Hepatic stellate cell (primary cell): ENCODE measurements at regions not wholly inside any gene's neighbourhood (a gene's known extent, or its start where the extent isn't known, plus 50 kb on each side); places are given as distances from the start of the nearest gene placed in this dataset.

Experiments
- DNase-seq: peaks from one replicate; pipeline ENCODE4 v3.0.0; 2011; ENCODE audit warnings: low spot score

DNA sequence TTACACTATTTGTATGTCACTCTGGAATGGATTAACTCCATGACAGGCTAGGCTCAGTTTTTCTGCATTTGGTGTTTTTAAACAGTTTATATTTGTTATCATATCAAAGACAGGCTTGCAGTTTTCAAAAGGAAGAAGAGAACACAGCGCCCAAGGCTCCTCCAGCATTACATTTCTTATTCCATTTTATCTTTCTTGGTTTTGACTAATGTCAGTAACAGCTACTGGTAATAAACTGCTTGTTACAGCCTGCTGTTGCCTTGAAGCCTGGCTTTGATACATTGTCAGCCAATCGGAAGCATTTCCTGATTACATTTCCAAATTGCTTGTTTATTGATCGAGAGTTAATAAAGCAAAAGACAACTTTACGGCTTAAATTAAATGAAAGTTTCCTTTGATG lies 166.0 kb upstream of the MDFIC start:
- no peak for DNase-seq

DNA sequence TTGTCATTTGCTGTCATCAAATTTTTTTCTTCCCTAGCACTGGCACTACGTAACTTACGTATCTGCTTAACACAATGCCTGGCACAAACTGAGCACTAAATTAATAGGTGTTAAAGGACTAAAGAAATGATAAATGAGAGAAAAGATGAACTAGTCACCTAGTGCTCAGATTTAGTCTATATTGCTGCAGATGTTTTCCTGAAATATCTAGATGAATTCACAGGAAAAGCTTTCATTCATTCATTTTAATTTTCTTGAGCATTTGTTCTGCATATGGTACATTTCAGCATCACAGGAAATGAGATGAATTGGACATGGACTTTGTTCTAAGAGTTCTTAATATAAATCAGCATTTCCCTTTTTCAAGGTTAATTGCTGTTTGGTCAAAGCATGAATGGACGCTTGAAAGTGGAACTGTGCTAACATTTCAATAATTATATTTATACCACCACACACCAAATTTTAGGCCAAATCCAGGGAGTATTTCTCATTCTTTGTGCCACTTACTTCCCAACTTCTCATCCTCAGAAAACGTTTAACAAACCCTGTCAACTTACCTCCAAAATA lies 163.2 kb upstream of the MDFIC start:
- DNase-seq: no peak

DNA sequence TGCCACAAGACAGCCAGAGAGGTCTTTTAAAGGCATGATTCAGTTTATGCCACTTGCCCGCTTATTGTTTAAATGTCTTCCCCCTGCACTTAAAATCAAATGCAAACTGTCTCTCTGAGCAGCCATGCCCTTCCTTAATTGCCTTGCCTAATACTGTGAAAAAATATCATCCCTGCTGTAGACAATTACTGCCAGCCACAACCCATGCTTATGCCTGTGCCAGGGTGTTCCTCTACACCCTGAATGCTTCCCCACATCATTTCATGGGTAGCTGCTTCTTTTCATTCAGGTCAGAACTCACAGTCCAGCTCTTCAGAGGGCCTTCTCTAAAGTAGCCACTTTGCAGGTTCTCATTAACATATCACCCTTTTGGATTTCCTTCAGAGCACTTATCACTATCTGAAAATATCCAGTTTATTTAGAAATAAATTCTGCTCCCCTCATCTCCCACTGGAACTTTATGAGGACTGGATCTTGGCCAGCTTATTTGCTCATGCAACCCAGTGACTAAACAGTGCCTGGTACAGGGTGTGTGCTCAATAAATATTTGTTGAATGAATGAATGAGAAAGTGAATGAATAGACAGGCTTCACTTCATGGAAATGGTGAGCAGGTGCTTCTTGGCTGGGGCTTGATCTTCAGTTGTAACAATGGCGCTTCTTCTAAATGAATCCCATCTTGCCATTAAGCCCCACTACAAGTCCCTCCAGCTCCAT lies 162.4 kb upstream of the MDFIC start:
- no peak for DNase-seq

DNA sequence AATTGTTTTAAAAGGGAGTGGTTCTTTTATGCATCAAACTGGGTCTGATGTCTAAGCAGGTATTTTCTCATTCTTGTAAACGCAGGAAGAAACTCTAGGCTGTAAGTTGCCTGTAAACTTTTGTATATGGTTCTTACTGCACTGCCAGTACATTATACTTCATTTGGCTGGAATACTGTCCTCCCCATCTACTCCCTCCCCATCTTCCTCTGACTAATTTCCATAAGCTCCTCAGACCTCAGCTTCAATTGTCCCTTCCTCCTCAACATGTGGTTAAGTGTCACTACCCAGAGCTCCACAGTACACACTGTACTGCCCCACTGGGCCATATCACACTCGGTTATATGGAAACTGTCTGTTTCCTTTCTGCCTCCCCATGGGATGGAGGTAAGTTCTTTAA lies 161.4 kb upstream of the MDFIC start:
- DNase-seq: no peak

DNA sequence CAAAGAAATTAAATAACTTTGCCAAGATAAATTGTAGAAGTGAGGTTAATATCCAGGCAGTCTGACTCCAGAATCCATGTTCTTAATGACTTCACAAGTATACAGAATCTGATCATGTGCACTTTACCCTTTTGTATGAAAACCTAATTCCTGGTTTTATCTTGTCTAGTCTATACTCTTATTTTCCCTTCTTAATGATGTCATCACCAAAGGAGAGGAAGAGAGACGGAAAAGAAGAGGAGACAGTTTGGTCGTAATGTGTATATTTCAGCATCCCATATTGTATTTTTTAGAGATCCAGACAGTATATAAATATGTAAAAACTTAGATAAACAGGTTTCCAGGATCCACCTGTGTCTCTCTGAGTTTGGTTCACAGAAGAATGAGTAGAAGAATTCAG lies 159.9 kb upstream of the MDFIC start:
- no peak for DNase-seq

DNA sequence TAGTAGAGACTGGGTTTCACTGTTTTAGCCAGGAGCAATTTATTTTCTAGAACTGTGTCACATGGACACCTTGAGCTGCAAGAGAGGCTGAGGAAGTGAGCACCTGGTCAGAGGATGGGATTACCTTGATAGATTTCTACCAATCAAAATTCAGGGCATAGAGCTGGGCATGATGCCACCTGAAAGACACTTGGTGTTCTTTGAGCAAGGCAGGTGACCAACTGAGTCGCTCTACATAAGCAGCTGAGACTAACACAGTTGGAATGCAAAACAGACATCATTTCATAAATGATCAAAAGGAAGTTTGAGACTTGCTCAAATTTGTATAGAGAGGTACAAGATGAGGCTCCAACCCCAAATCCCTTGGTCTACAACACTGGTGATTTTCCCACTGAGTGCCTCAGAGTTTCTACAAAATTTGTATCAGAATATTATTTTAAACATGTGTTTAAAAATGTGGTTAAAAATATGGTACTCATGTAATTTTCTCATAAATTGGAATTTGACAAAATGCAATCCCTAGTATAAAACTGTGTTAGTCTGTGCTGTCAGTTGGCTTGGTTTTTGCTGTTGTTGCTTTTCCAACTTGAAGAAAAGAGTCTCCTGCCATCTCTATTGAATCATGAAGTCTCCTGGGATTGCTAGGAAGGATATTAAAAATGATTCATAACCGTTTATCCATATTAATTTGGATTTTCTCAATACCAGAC lies 156.4 kb upstream of the MDFIC start:
- no peak for DNase-seq

DNA sequence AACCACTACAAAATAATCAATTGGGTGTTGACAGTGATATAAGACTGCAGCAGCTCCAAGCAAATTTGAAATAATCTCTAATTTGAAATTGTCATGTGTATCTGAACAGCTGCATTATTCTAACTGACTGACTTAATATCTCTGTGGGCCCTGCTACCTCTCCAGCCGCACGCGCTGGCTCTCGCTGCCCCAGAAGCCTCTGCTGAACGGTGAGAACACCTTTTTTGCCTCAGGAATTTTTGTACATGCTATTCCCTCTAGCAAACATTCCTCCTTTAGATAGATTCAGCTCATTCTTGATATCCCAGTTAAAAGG lies 155.9 kb upstream of the MDFIC start:
- no peak for DNase-seq

DNA sequence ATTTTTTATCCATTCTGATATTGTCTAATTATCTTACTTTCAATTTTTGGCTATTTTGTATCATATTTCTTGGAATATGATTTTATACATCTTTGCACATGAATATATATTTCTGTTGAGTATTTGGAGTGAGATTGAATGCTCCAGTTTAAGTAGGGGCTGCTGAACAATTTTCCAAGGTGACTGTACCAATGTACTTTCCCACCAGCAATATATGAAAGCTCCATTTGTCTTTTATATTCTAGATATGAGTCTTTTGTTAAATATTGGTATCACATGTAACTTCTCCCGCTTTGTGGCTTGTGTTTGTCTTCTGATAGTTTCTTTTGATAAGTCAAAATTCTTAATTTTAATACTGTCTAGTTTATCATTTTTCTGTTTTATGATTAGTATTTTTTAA lies 144.6 kb upstream of the MDFIC start:
- DNase-seq: no peak

DNA sequence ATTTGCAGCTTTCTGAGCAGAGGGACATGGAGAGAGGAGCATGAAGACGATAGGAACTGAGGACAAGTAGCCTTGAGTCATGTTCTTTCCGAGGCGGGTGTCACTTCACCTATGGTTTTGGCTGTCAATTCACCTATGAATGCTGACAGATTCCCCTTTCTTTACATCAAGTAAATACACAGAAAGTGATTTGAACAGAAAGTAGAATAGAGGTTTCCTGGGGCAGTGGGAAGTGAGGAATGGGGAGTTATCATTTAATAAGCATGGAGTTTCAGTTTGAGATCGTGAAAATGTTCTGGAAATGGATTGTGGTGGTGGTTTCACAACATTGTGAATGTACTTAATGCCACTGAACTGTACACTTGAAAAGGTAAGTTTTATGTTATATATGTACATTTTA lies 138.4 kb upstream of the MDFIC start:
- DNase-seq: no peak

DNA sequence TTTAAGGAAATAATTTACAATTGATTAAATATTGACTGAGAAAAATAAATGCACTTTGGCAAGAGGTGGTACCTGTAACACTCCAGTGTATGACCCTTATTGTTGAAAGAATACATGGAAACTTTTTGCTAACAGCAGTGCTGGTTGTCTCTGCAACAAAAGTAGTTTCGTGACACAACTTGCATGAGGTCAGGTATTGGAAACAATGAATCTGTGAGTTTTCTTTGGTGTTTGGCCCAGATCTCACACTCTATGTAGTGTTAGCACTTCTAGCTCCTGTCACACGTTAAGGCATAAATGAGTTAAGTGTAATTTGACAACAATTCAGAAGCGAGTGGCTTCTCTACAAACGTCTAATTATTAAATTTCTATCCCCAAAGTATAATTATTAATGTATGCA lies 137.7 kb upstream of the MDFIC start:
- no peak for DNase-seq

DNA sequence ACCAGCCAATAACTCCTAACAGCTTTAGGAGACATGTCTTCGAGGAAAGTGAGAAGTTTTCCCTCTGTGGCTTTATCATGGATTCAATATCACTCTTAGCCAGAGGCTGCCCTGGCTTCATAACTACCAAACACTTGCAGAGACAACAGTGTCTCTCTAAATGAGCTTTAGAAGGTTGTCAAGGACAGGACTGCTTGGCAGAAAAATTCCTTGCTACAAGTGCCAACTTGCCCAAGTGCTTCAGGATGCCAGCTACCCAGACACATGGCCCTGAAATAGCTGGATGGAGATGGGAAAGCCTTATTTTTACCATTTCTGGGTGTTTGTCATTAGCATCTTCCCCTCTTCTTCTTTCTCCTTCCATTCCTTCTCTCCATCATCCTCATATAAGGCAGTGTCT lies 137.1 kb upstream of the MDFIC start:
- no peak for DNase-seq

DNA sequence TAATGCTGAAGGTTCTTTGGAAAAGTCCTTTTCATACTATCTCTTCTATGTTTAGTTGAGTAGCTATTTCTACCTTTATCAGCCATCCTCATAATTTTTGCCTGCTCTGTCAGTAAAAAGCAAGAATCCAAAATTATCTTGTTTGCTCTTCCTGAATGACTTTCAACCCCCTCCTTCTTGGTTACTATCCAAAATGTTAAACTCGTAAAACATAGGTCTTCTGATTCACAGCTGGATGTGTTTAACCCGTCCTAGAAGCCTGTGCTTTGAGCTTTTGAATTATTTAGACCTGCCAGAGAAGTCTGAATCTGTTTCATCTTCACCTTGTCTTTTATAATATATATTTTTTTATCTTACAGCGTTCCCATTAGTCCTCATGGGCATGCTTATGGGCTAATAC lies 136.4 kb upstream of the MDFIC start:
- DNase-seq: no peak

DNA sequence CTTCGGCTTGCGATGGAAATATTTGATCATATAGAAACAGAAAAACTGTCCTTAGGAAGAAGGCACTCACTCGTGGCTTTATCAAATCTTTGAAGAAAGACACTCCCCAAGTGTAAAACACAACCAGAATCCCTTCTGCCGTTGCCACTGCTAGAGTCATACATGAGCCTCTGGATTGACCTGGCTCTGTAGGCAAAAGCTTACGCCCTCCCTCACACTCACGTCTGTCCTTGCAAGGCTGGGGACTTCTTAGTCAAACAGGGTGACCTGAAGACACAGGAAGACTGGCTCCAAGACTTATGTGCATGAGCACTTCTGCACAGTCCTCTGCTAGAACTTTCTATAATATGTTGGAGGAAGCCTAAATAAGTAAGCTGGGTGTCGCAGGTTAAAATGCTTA lies 135.4 kb upstream of the MDFIC start:
- DNase-seq: no peak

DNA sequence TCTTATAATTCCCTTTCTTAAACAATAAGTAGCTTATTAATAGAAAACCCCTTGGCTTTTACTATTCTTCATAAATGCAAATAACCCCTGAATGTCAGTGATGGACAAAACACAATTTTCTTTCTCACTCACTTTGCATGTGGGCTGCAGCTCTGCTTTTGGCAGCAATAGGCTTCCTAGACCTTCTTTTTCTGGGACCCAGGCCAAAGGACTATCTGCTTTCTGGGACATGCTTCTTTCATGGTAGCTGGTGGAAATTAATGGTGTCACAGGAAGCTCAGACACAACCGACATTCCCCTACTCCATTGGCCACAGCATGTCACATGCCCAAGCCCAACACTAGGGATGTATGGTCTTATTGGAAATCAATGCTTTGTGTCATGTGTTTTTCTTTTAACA lies 134.3 kb upstream of the MDFIC start:
- no peak for DNase-seq

DNA sequence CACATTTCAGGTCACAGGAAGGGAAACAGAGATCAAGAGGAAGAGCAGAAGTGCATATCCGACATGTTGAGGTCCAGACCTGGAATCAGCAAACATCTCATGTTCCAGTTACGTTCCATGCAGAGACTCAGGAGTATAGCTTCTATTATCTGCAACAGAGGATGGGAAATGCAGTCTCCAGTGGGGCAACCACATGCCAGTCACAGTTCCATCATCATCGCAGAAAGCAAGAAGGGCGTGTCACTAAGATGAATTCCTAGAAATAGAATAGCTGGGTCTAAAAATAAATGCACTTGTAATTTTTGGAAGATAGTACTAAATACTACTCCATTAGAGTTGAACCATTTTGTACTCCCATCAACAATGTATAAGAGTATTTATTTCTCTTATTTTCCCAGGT lies 133.2 kb upstream of the MDFIC start:
- no peak for DNase-seq

DNA sequence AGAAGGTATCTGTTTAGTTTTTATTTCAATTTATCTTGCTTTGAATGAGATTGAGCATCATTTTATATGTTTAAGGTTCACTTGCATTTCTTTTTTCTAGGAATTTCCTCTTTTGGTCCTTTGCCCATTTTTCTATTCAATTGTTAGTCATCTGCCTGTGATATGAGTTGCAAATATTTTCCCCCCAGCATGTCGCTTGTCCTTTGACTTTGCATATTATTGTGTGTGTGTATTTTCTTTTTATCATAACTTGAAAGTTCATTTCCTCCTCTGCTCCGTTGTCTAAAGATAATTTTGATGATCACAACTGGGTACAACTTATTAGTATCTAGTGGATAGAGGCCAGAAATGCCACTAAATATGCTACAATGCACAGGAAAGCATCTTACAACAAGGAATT lies 132.7 kb upstream of the MDFIC start:
- DNase-seq: no peak

DNA sequence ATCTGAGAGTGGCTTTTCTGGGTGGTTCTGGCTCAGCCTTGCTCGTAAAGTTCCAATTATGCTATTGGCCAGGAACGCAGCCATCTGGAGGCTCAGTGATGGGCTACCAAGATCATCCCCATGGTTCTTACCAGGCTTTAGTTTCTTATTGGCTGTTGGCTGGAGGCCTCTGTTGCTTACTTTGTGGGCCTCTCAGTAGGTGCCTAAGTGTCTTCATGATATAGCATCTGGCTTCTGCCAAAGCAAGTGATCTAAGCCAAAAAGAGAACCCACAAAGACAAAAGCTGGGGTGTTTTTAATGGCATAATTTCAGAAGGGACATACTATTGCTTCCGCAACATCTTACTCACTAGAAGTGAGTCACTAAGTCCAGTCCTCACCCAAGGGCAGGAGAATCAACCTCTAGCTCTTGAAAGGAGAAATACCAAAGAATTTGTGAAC lies 132.0 kb upstream of the MDFIC start:
- DNase-seq: peak; percentile 1

DNA sequence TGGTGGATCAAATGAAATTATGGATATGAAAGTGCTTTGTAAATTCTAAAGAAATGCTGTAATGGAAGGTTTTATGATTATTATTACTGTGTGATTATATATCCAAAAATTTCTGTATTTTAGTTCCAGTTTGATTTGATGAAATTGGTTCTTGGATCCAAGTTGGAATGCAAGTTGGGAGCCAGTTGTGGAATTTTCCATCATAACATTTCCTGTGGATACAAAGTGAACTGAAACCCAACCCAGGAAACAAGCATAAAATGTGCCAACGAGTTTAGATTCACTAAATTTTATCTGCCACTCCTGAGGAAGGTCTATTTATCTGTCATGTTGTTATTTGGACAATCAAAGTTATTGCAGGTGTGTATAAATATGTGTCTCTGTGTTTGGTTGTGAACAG lies 131.4 kb upstream of the MDFIC start:
- DNase-seq: no peak

DNA sequence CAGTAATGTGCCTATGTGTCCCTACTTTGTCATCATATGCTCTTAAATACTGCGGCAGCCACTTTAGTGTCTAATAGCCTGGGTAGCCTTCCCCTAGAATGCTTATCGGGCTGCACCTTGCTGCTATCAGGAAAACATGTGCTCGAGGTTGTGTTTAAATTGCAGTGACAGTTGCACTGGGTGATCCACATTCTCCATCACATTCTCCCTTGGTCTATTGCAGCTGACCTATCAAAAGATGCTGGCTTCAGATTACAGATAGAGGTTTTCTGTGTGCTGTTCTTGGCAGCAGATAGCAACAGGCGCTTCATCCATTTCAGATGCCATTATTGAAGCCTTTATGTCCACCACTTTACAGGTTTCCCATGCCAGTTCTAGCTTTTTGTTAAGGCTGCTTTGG lies 130.1 kb upstream of the MDFIC start:
- no peak for DNase-seq

DNA sequence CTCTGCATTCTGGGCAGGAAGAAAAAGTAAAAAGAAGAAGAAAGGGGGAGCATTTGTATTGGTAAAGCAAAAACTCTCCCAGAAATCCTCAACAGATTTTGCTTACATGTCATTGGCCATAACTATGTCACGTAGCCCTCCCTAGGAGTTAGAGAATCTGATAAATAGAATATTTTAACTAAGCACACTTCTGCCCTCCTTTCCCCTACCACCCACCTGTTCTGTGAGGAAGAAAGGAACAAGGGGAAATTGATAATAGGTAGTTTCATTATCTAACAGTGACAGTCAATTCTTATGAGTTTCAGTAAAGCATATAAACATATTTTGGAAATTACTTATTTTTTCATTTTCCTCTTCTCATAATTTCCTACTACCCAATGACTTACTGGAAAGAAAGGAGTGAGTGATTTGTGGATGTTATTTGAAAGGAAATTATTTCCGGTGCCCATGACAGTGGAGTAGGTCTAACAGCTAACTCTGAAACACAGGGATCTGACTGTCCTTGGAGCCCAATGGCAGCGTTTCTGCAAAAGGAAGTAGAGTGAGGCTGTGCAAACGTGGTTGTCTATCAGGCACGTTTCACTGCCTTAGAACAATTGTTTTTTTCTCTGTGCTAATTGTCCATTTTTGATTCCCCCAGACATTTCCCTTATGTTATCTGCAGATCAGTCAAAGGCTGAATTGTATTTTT lies 128.6 kb upstream of the MDFIC start:
- no peak for DNase-seq

DNA sequence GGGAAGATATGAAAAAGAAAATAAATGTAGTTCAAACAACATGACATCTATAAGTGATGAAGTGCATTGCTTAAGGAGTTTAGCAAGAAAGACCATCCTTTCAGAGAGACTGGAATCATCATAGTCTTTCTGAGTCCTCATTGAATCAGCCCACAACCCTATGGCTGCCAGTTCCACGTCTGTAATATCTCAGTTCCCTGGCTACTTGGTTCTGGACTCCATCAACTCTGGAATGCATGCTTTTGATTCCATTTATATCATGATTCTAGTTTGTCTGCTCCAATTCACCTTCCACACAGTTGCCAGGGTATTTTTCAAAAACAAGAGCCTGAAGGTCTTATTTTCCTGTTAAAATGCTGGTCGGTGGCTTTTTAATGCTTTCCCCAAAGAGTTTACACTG lies 126.4 kb upstream of the MDFIC start:
- DNase-seq: no peak

DNA sequence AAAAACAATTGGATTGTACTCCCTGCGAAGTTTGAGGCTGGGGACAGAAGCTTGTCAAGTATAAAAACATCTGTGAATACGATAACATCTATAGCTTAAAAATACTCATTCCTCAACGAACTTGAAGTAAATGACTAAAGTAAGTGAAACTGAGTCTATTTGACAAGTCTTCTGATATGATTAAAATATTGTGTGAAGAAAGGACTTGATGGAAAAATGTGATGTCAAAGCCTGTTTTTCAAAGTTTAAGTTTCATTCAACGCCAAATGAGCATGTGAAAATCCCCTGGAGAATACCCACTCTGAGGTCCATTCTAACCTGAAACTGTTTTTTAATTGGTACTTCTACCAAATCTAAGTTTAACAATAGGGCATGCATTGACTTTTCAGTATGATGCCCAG lies 122.3 kb upstream of the MDFIC start:
- no peak for DNase-seq

DNA sequence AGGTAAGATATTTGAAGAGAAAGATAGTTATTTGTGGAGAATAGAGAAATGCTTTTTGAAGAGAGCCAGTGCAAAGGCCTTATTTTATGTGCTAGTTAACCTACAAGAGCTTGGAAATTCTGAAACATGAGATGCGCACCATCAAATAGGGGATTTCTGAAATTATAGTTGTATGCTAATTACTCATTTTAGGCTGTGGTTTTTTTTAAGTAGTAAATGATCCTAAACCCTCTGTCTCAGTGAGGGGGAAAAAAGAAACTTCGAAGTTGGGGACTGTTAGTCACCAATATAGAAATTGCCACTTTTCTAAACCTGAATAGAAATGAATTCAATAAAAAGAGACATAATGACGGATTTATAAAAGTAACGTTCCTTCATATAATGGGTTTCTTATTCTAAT lies 119.3 kb upstream of the MDFIC start:
- no peak for DNase-seq
